PC-9 (cell line): ENCODE measurements at regions not wholly inside any gene's neighbourhood (a gene's known extent, or its start where the extent isn't known, plus 50 kb on each side); places are given as distances from the start of the nearest gene placed in this dataset.

Source experiments
- BruUV-seq: library from RNA; stranded (reverse); fragments of 400-500 nt; replicated peaks from 2 replicates; lab custom pipeline; 2021; lab: Mats Ljungman, UMichigan
- CTCF ChIA-PET: fragments of 300-600 bp; sonication (Branson Sonifier 250); formaldehyde crosslinking; loops from one replicate; lab custom pipeline; 2022; ENCODE audit warnings: antibody characterized with exemption; lab: Charles Lee
- POLR2A ChIA-PET: fragments of 300-600 bp; sonication (Branson Sonifier 250); formaldehyde crosslinking; loops from one replicate; lab custom pipeline; 2022; ENCODE audit warnings: antibody characterized with exemption; ENCODE audit not compliant: unreplicated experiment; lab: Charles Lee
- DNase-seq, 2 experiments: peaks; one replicate each; pipeline versions ENCODE4 v3.0.0 to v3.0.0-alpha.2; 2015 to 2022; ENCODE audit warnings: mixed read lengths in 1 of 2
- H2AFZ ChIP-seq: fragments of 200-600 bp; sonication (generic); 2 replicates; pipeline ENCODE4 v1.8.1; 2017; ENCODE audit warnings: antibody characterized with exemption
- H3F3A ChIP-seq: fragments of 200-600 bp; sonication (generic); 2 replicates; pipeline ENCODE4 v1.8.1; 2017; ENCODE audit warnings: antibody characterized with exemption, mild to moderate bottlenecking, low read depth; ENCODE audit not compliant: insufficient read depth
- H3K27ac ChIP-seq: fragments of 200-600 bp; sonication (generic); 2 replicates; pipeline ENCODE4 v1.6.1; 2016; ENCODE audit warnings: mixed run types
- H3K27me3 ChIP-seq: fragments of 200-600 bp; sonication (generic); 2 replicates; pipeline ENCODE4 v1.6.1; 2016; ENCODE audit warnings: low read depth, mixed run types; ENCODE audit not compliant: insufficient read depth
- H3K36me3 ChIP-seq: fragments of 200-600 bp; sonication (generic); 2 replicates; pipeline ENCODE4 v1.6.1; 2016; ENCODE audit warnings: low read depth, mixed run types
- H3K4me1 ChIP-seq: fragments of 200-600 bp; sonication (generic); replicated peaks from 2 replicates; pipeline ENCODE4 v1.6.1; 2016; ENCODE audit warnings: mixed run types; ENCODE audit not compliant: insufficient read depth
- H3K4me2 ChIP-seq: fragments of 200-600 bp; sonication (generic); 2 replicates; pipeline ENCODE4 v1.6.1; 2017; ENCODE audit warnings: mixed run types
- H3K4me3 ChIP-seq: fragments of 200-600 bp; sonication (generic); 2 replicates; pipeline ENCODE4 v1.6.1; 2016; ENCODE audit warnings: mixed run types
- H3K79me2 ChIP-seq: fragments of 200-600 bp; sonication (generic); 2 replicates; pipeline ENCODE4 v1.6.1; 2017; ENCODE audit warnings: low read depth, mixed run types
- H3K9me2 ChIP-seq: fragments of 200-600 bp; sonication (generic); 2 replicates; pipeline ENCODE4 v1.8.1; 2017; ENCODE audit warnings: mild to moderate bottlenecking; ENCODE audit not compliant: insufficient read depth
- H3K9me3 ChIP-seq: fragments of 200-600 bp; sonication (generic); 2 replicates; pipeline ENCODE4 v1.8.1; 2016; ENCODE audit warnings: low read depth; ENCODE audit not compliant: insufficient read depth
- H4K20me1 ChIP-seq: fragments of 200-600 bp; sonication (generic); 2 replicates; pipeline ENCODE4 v1.8.1; 2017; ENCODE audit not compliant: insufficient read depth
- EZH2 ChIP-seq: fragments of 200-600 bp; sonication (generic); IDR thresholded peaks from 2 replicates; pipeline ENCODE4 v1.8.0; 2017; ENCODE audit warnings: antibody characterized with exemption, low read depth
- intact Hi-C: fragments of 100-400 bp; cut with micrococcal nuclease; formaldehyde crosslinking; loops from one replicate; pipeline ENCODE4 v1.10.0; 2022; ENCODE audit not compliant: unreplicated experiment
- TF ChIP-seq, protein P1 (sequence below): fragments of 200-600 bp; sonication (generic); conservative IDR thresholded peaks from 2 replicates; pipeline ENCODE4 v1.6.1; 2017; ENCODE audit warnings: mixed run types, antibody characterized with exemption, mild to moderate bottlenecking, moderate library complexity

- Histone ChIP-seq H3K4me2 (no peak overlapping the region), H3K79me2 (no peaks in the 10 kb centered on the region), H3K4me3 (no peak overlapping the region), H3K9me2 (no peaks in the 10 kb centered on the region), H3K36me3 (no peaks in the 10 kb centered on the region), H4K20me1 (no peaks in the 10 kb centered on the region), H3K4me1 (no peaks in the 10 kb centered on the region), H3K9me3 (no peaks in the 10 kb centered on the region), H3F3A (no peaks in the 10 kb centered on the region), H3K27me3 (no peaks in the 10 kb centered on the region), H3K27ac (no peak overlapping the region), H2AFZ (no peak overlapping the region)
- intact Hi-C loops: no loop called here
- CTCF ChIA-PET: no interaction called here
- no TSS peak for BruUV-seq
- no peak for DNase-seq
- POLR2A ChIA-PET: interaction anchor here (0.7 kb wide), 1 partner anchor 19 kb away, joined by 3 read pairs; no protein-coding TSS in a partner anchor
- TF ChIP-seq EZH2: no peak
- TF ChIP-seq, protein P1, sequence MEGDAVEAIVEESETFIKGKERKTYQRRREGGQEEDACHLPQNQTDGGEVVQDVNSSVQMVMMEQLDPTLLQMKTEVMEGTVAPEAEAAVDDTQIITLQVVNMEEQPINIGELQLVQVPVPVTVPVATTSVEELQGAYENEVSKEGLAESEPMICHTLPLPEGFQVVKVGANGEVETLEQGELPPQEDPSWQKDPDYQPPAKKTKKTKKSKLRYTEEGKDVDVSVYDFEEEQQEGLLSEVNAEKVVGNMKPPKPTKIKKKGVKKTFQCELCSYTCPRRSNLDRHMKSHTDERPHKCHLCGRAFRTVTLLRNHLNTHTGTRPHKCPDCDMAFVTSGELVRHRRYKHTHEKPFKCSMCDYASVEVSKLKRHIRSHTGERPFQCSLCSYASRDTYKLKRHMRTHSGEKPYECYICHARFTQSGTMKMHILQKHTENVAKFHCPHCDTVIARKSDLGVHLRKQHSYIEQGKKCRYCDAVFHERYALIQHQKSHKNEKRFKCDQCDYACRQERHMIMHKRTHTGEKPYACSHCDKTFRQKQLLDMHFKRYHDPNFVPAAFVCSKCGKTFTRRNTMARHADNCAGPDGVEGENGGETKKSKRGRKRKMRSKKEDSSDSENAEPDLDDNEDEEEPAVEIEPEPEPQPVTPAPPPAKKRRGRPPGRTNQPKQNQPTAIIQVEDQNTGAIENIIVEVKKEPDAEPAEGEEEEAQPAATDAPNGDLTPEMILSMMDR: no peak
Observed at GRCh38 chr9:109945573-109945972, 165.6 kb downstream of the PALM2AKAP2 start.

- no peaks in the 10 kb centered on the region for H3F3A ChIP-seq
- H3K79me2 ChIP-seq: no peaks in the 10 kb centered on the region
- no peak for DNase-seq
- intact Hi-C loops: no loop called here
- H3K4me2 ChIP-seq: no peak overlapping the region
- no peaks in the 10 kb centered on the region for H3K9me3 ChIP-seq
- BruUV-seq: no TSS peak
- no peak for TF ChIP-seq EZH2
- TF ChIP-seq, protein P1: no peak
- no peaks in the 10 kb centered on the region for H3K4me1 ChIP-seq
- H4K20me1 ChIP-seq: no peaks in the 10 kb centered on the region; the same call in 1 of the 2 replicates
- no peak overlapping the region for H3K27ac ChIP-seq
- no peaks in the 10 kb centered on the region for H3K36me3 ChIP-seq
- no peaks in the 10 kb centered on the region for H3K9me2 ChIP-seq
- ChIA-PET CTCF (no interaction called here), POLR2A (no interaction called here)
- H2AFZ ChIP-seq: no peak overlapping the region
- no peaks in the 10 kb centered on the region for H3K27me3 ChIP-seq
- no peak overlapping the region for H3K4me3 ChIP-seq
Observed at GRCh38 chr9:109948453-109948852, 168.5 kb downstream of the PALM2AKAP2 start.

DNA sequence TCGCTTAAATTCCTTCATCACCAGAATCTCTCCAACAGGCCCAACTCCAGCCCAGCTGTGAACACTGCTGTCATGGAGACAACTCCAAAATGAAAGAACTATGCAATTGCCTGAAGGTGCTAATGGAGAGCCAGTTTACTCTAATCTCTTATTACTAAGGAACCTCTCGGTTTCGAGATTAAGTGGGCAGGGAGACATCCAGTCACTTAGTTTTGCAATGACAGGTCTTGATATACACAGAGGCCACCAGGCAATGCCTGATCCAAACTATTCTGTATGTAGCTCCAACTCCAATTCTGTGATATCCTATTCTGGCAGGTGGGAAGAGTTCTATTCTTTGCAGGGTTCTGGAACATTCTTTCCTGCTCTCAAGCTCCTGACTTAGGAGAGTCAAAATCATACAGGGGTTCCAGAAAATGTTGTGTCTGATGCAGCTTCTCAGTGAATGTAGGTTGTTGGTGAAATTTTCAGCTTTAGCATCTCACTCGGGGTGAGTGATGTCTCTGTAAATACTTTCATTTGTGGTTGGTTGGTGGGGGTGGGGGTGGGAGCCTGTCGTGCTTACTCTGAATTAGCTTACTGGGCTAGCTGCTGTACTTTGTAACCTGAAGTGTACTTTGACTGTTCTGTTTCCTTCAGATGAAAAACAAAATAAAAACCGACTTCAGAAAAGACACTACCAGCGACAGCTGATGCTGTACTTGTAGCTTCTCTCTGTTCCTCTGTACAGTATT is 170.9 kb downstream of the PALM2AKAP2 start:
- Histone ChIP-seq H3F3A (no peaks in the 10 kb centered on the region), H3K9me3 (no peaks in the 10 kb centered on the region), H3K27me3 (no peaks in the 10 kb centered on the region), H3K79me2 (no peaks in the 10 kb centered on the region), H3K4me3 (no peak overlapping the region), H3K4me1 (no peaks in the 10 kb centered on the region), H3K9me2 (no peaks in the 10 kb centered on the region), H3K36me3 (no peaks in the 10 kb centered on the region), H3K4me2 (no peak overlapping the region), H3K27ac (no peak overlapping the region), H2AFZ (no peak overlapping the region), H4K20me1 (no peaks in the 10 kb centered on the region; the same call in 1 of the 2 replicates)
- no peak for DNase-seq
- no TSS peak for BruUV-seq
- POLR2A ChIA-PET: no interaction called here
- intact Hi-C loops: no loop called here
- TF ChIP-seq EZH2: no peak
- TF ChIP-seq, protein P1: no peak
- CTCF ChIA-PET: no interaction called here
